Tibial nerve (tissue), 4 donors: ENCODE measurements at regions not wholly inside any gene's neighbourhood (a gene's known extent, or its start where the extent isn't known, plus 50 kb on each side); places are given as distances from the start of the nearest gene placed in this dataset.

ENCODE experiments used
- DNase-seq, 2 donors: peaks; one replicate each; pipeline ENCODE4 v3.0.0-alpha.2; 2019; ENCODE audit warnings: low spot score in 2 of 2
- H3K27ac ChIP-seq, 4 donors: fragments of 200-600 bp; sonication (generic) in 3 of 4; one replicate each; pipeline ENCODE4 v1.5.1; 2017 to 2019; ENCODE audit warnings: mild to moderate bottlenecking in 1 of 4
- H3K27me3 ChIP-seq, 2 donors: fragments of 200-600 bp; sonication (generic) in 1 of 2; one replicate each; pipeline versions ENCODE4 v1.5.1 to v1.6.0; 2017 to 2019
- H3K36me3 ChIP-seq, 3 donors: fragments of 200-600 bp; sonication (generic); one replicate each; pipeline ENCODE4 v1.5.1; 2018 to 2019
- H3K4me1 ChIP-seq, 4 donors: fragments of 200-600 bp; sonication (generic) in 3 of 4; one replicate each; pipeline ENCODE4 v1.5.1; 2017 to 2019
- H3K4me3 ChIP-seq, 4 donors: fragments of 200-600 bp; sonication (generic) in 3 of 4; one replicate each; pipeline ENCODE4 v1.5.1; 2017 to 2019; ENCODE audit warnings: mild to moderate bottlenecking in 1 of 4, moderate library complexity in 1 of 4
- H3K9me3 ChIP-seq, 4 donors: fragments of 200-600 bp; sonication (generic) in 3 of 4; one replicate each; pipeline ENCODE4 v1.5.1; 2017 to 2019
- CTCF ChIP-seq, 5 experiments: fragments of 200-600 bp in 3 of 5; fragments of 450-650 bp in 2 of 5; sonication (generic) in 3 of 5; IDR thresholded peaks; one replicate each; pipeline ENCODE4 v1.5.1; 2016 to 2019; ENCODE audit warnings: antibody characterized with exemption in 5 of 5, mild to moderate bottlenecking in 3 of 5, moderate library complexity in 2 of 5
- EP300 ChIP-seq, 2 donors: sonication (generic); formaldehyde crosslinking; IDR thresholded peaks; one replicate each; pipeline ENCODE4 v1.6.1; 2017; ENCODE audit warnings: antibody characterized with exemption in 2 of 2, mild to moderate bottlenecking in 1 of 2
- POLR2A ChIP-seq, 2 donors: fragments of 450-650 bp; IDR thresholded peaks; one replicate each; pipeline ENCODE4 v1.6.1; 2017; ENCODE audit warnings: antibody characterized with exemption in 2 of 2, mild to moderate bottlenecking in 2 of 2, moderate library complexity in 2 of 2
- WGBS, 2 donors: methylation state at CpG; one replicate each; pipeline ENCODE4 v1.1.5; 2018; 5-methylcytosine and 5-hydroxymethylcytosine counted together

GRCh38 chr2:59217360-59217759 is 976.2 kb upstream of the FANCL start:
- Histone ChIP-seq H3K4me3 (no peak overlapping the region), H3K27me3 (no peaks in the 10 kb centered on the region), H3K36me3 (no peaks in the 10 kb centered on the region), H3K9me3 (no peaks in the 10 kb centered on the region), H3K27ac (no peak overlapping the region), H3K4me1 (no peaks in the 10 kb centered on the region)
- TF ChIP-seq EP300 (IDR thresholded peaks at IDR 0.05) (no peak), CTCF (IDR thresholded peaks at IDR 0.05) (no peak), POLR2A (IDR thresholded peaks at IDR 0.05) (no peak)
- no peak for DNase-seq
- 55 to 88% methylated on average over 3 of the region's 3 CpGs for WGBS, 2 donors

DNA sequence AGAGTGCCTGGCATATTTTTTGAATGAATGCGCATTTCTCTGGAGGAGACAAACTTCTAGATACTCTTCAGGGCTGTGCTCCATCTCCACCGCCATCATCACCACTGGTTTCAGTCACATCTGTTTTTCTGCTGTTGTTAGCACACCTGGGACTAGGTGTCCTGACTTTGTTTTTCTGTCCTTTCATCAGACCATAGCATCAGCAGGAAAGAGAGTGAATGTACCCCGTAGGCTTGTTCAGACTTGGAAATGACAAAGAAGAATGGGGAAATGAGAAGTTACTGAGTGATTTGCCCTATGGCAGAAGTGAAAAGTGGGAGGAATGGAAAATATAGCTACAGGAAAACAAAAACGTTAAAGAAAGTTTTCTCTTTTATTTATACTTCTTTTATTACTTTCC is 965.2 kb upstream of the FANCL start:
- no peaks in the 10 kb centered on the region for H3K9me3 ChIP-seq
- no peaks in the 10 kb centered on the region for H3K27me3 ChIP-seq
- no peak for TF ChIP-seq POLR2A (IDR thresholded peaks at IDR 0.05)
- no peak for TF ChIP-seq CTCF (IDR thresholded peaks at IDR 0.05)
- TF ChIP-seq EP300 (IDR thresholded peaks at IDR 0.05), result no peak
- no peaks in the 10 kb centered on the region for H3K36me3 ChIP-seq
- no peak for DNase-seq
- no peak overlapping the region for H3K27ac ChIP-seq
- 79 to 86% methylated on average over 4 of the region's 4 CpGs for WGBS, 2 donors
- H3K4me3 ChIP-seq, result no peak overlapping the region
- no peaks in the 10 kb centered on the region for H3K4me1 ChIP-seq

DNA sequence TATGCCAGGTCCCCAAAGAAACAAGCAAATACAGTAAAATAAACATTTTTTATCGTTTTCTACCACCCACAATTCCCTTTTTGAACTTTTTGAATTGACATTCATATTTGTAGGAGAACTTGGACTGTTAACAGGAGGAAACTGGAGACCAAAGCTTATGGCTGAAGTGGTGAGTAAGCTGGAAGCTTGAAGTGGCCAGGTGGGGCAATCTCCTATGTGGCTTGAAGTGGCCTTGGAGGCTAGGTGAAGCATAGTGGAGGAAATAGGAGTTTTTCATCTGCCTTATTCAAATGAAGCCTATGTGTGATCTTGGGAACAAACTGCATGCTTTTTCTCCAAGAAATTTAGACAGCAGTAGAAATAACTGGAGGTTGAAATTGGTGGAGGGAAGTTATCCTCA is 962.9 kb upstream of the FANCL start:
- WGBS, 2 donors, result 56 to 63% methylated on average over 1 of the region's 1 CpG
- Histone ChIP-seq H3K36me3 (no peaks in the 10 kb centered on the region), H3K4me3 (no peak overlapping the region), H3K27me3 (no peaks in the 10 kb centered on the region), H3K4me1 (no peaks in the 10 kb centered on the region), H3K27ac (no peak overlapping the region), H3K9me3 (no peaks in the 10 kb centered on the region)
- no peak for TF ChIP-seq EP300 (IDR thresholded peaks at IDR 0.05)
- TF ChIP-seq CTCF (IDR thresholded peaks at IDR 0.05), result no peak
- no peak for TF ChIP-seq POLR2A (IDR thresholded peaks at IDR 0.05)
- DNase-seq, result no peak

- Histone ChIP-seq H3K9me3 (no peaks in the 10 kb centered on the region), H3K4me1 (no peaks in the 10 kb centered on the region), H3K4me3 (no peak overlapping the region), H3K36me3 (no peaks in the 10 kb centered on the region), H3K27me3 (no peaks in the 10 kb centered on the region), H3K27ac (no peak overlapping the region)
- no peak for DNase-seq
- no peak for TF ChIP-seq CTCF (IDR thresholded peaks at IDR 0.05)
- no peak for TF ChIP-seq EP300 (IDR thresholded peaks at IDR 0.05)
- no peak for TF ChIP-seq POLR2A (IDR thresholded peaks at IDR 0.05)
- 58 to 63% methylated on average over 1 of the region's 1 CpG for WGBS, 2 donors
These were observed 955.4 kb upstream of the FANCL start for GRCh38 chr2:59196491-59196890.

DNA sequence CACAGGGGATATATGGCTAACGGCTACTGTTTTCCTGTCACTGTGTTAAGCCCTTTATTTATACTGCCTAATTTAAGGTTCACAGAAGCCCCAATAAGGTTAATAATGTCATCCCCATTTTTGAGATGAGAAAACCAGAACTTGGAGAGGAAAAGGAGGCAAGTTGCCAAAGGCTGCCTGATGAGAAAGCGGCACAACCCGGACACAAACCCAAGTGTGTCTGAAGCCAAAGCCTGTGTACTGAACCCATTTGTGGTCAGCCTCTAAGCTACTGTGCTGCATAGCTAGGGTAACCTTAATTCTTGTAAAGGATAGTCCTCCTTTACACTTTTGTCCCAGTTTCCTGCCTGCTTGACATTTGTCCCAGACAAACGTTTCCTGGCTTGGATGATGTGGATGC is 954.7 kb upstream of the FANCL start:
- no peaks in the 10 kb centered on the region for H3K9me3 ChIP-seq
- no peaks in the 10 kb centered on the region for H3K36me3 ChIP-seq
- no peak for DNase-seq
- no peak overlapping the region for H3K27ac ChIP-seq
- TF ChIP-seq EP300 (IDR thresholded peaks at IDR 0.05) (no peak), CTCF (IDR thresholded peaks at IDR 0.05) (no peak), POLR2A (IDR thresholded peaks at IDR 0.05) (no peak)
- WGBS, 2 donors, result 72 to 80% methylated on average over 4 of the region's 4 CpGs
- H3K27me3 ChIP-seq, result no peaks in the 10 kb centered on the region
- no peak overlapping the region for H3K4me3 ChIP-seq
- H3K4me1 ChIP-seq, result no peaks in the 10 kb centered on the region
